H9 (cell line): ENCODE measurements at regions not wholly inside any gene's neighbourhood (a gene's known extent, or its start where the extent isn't known, plus 50 kb on each side); places are given as distances from the start of the nearest gene placed in this dataset.
A peak's percentile ranks its signal among the peaks of the same experiment; 100 is the strongest.

ENCODE experiments used
- DNase-seq: peaks from one replicate; pipeline ENCODE4 v3.0.0-alpha.2; 2017
- H2AFZ ChIP-seq: one replicate; pipeline ENCODE4 v1.6.1; 2013; ENCODE audit warnings: mild to moderate bottlenecking, low read length, control low read depth, moderate library complexity
- H2AK5ac ChIP-seq: 2 replicates; pipeline ENCODE4 v1.6.1; 2013; ENCODE audit warnings: low read length, control low read depth, mixed read lengths; ENCODE audit not compliant: insufficient read length
- H2BK120ac ChIP-seq: one replicate; pipeline ENCODE4 v1.6.1; 2013; ENCODE audit warnings: low read depth, mild to moderate bottlenecking, low read length, control low read depth, inconsistent platforms; ENCODE audit not compliant: poor library complexity, severe bottlenecking
- H2BK12ac ChIP-seq: 2 replicates; pipeline ENCODE4 v1.6.1; 2013; ENCODE audit warnings: low read length, control low read depth, mixed read lengths, low read depth; ENCODE audit not compliant: insufficient read length
- H2BK15ac ChIP-seq: 2 replicates; pipeline ENCODE4 v1.6.1; 2013; ENCODE audit warnings: low read depth, low read length, control low read depth
- H2BK20ac ChIP-seq: one replicate; pipeline ENCODE4 v1.6.1; 2013; ENCODE audit warnings: low read depth, mild to moderate bottlenecking, low read length, control low read depth, inconsistent platforms; ENCODE audit not compliant: poor library complexity, severe bottlenecking
- H2BK5ac ChIP-seq: 2 replicates; pipeline ENCODE4 v1.6.1; 2013; ENCODE audit warnings: low read length, control low read depth, mixed read lengths; ENCODE audit not compliant: insufficient read length
- H3K14ac ChIP-seq: 2 replicates; pipeline ENCODE4 v1.6.1; 2013; ENCODE audit warnings: low read length, control low read depth; ENCODE audit not compliant: insufficient read depth
- H3K18ac ChIP-seq: 2 replicates; pipeline ENCODE4 v1.6.1; 2013; ENCODE audit warnings: low read depth, mild to moderate bottlenecking, mixed read lengths, low read length, control low read depth; ENCODE audit not compliant: insufficient read length
- H3K23ac ChIP-seq: 2 replicates; pipeline ENCODE4 v1.6.1; 2013; ENCODE audit warnings: low read length, control low read depth, mixed read lengths, low read depth; ENCODE audit not compliant: insufficient read length
- H3K23me2 ChIP-seq: 2 replicates; pipeline ENCODE4 v1.6.1; 2013; ENCODE audit warnings: low read depth, mild to moderate bottlenecking, mixed read lengths, low read length, control low read depth; ENCODE audit not compliant: insufficient read length, poor library complexity, severe bottlenecking
- H3K27ac ChIP-seq: 2 replicates; pipeline ENCODE4 v1.5.1; 2013; ENCODE audit warnings: low read length, control low read depth, mixed read lengths, low read depth; ENCODE audit not compliant: insufficient read length
- H3K27me3 ChIP-seq: 2 replicates; pipeline ENCODE4 v1.6.1; 2013; ENCODE audit warnings: low read length, control low read depth, inconsistent platforms; ENCODE audit not compliant: insufficient read depth
- H3K4ac ChIP-seq: 2 replicates; pipeline ENCODE4 v1.6.1; 2013; ENCODE audit warnings: low read depth, mild to moderate bottlenecking, control low read depth, inconsistent platforms, low read length, moderate library complexity
- H3K4me1 ChIP-seq: 2 replicates; pipeline ENCODE4 v1.6.1; 2013; ENCODE audit warnings: low read length, control low read depth, inconsistent platforms; ENCODE audit not compliant: insufficient read depth
- H3K4me2 ChIP-seq: 2 replicates; pipeline ENCODE4 v1.6.1; 2013; ENCODE audit warnings: low read length, control low read depth, mixed read lengths; ENCODE audit not compliant: insufficient read length, insufficient read depth
- H3K56ac ChIP-seq: 2 replicates; pipeline ENCODE4 v1.6.1; 2013; ENCODE audit warnings: low read depth, mild to moderate bottlenecking, mixed read lengths, low read length, control low read depth; ENCODE audit not compliant: insufficient read length
- H3K79me1 ChIP-seq: 2 replicates; pipeline ENCODE4 v1.6.1; 2013; ENCODE audit warnings: low read depth, mild to moderate bottlenecking, moderate library complexity, low read length, control low read depth, inconsistent platforms; ENCODE audit not compliant: insufficient read depth, poor library complexity, severe bottlenecking
- H3K79me2 ChIP-seq: 2 replicates; pipeline ENCODE4 v1.6.1; 2013; ENCODE audit warnings: low read length, control low read depth, inconsistent platforms; ENCODE audit not compliant: insufficient read depth
- H3K9ac ChIP-seq: 2 replicates; pipeline ENCODE4 v1.6.1; 2013; ENCODE audit warnings: low read length, control low read depth, mixed read lengths; ENCODE audit not compliant: insufficient read length; ENCODE audit errors: extremely low read depth
- H3K9me3 ChIP-seq: one replicate; pipeline ENCODE4 v1.6.1; 2013; ENCODE audit warnings: low read depth, low read length, inconsistent platforms; ENCODE audit not compliant: control insufficient read depth
- H3T11ph ChIP-seq: one replicate; pipeline ENCODE4 v1.6.1; 2013; ENCODE audit warnings: mild to moderate bottlenecking, low read length, control low read depth, inconsistent platforms
- H4K20me1 ChIP-seq: one replicate; pipeline ENCODE4 v1.6.1; 2013; ENCODE audit not compliant: control insufficient read depth, insufficient read length, insufficient read depth
- H4K5ac ChIP-seq: 2 replicates; pipeline ENCODE4 v1.6.1; 2013; ENCODE audit warnings: low read depth, mild to moderate bottlenecking, mixed read lengths, low read length, control low read depth; ENCODE audit not compliant: insufficient read length
- H4K8ac ChIP-seq: replicated peaks from 2 replicates; pipeline ENCODE4 v1.6.1; 2013; ENCODE audit warnings: low read length, control low read depth, mixed read lengths, low read depth; ENCODE audit not compliant: insufficient read length
- H4K91ac ChIP-seq: 2 replicates; pipeline ENCODE4 v1.6.1; 2013; ENCODE audit warnings: low read depth, mild to moderate bottlenecking, moderate library complexity, mixed read lengths, low read length, control low read depth; ENCODE audit not compliant: insufficient read length
- H3K27ac Mint-ChIP-seq, 3 experiments: 2 replicates in 2 of 3; 3 replicates in 1 of 3; pipeline ENCODE4 v1.8.0; 2020 to 2021; ENCODE audit warnings: mixed read lengths in 3 of 3, mild to moderate bottlenecking in 1 of 3, moderate library complexity in 1 of 3
- H3K27me3 Mint-ChIP-seq: 2 replicates; pipeline ENCODE4 v1.8.0; 2021; ENCODE audit warnings: low read depth, mild to moderate bottlenecking, moderate library complexity, mixed read lengths
- H3K36me3 Mint-ChIP-seq, 3 experiments: 2 replicates in 2 of 3; 3 replicates in 1 of 3; pipeline ENCODE4 v1.8.0; 2020 to 2021; ENCODE audit warnings: low read depth in 3 of 3, mixed read lengths in 3 of 3; ENCODE audit not compliant: insufficient read depth in 1 of 3
- H3K4me1 Mint-ChIP-seq, 2 experiments: 2 replicates each; pipeline ENCODE4 v1.8.0; 2020; ENCODE audit warnings: mixed read lengths in 2 of 2
- H3K4me3 Mint-ChIP-seq, 2 experiments: 2 replicates in 1 of 2; 3 replicates in 1 of 2; pipeline ENCODE4 v1.8.0; 2020 to 2021; ENCODE audit warnings: mild to moderate bottlenecking in 2 of 2, mixed read lengths in 2 of 2, moderate library complexity in 1 of 2
- H3K9me3 Mint-ChIP-seq, 2 experiments: 2 replicates in 1 of 2; 3 replicates in 1 of 2; pipeline ENCODE4 v1.8.0; 2020; ENCODE audit warnings: mild to moderate bottlenecking in 2 of 2, mixed read lengths in 2 of 2, moderate library complexity in 1 of 2
- CTCF ChIP-seq: fragments of 200-600 bp; sonication (generic); conservative IDR thresholded peaks from 3 replicates; pipeline ENCODE4 v1.8.0; 2021; ENCODE audit warnings: antibody characterized with exemption, mild to moderate bottlenecking
- WGBS: extraction: QIAGEN DNeasy Blood & Tissue Kit; methylation state at CpG from one replicate; pipeline ENCODE4 v1.1.7; 2013; ENCODE audit warnings: missing lambda C conversion rate, low lambda C conversion rate, mixed read lengths; ENCODE audit not compliant: insufficient read length; ENCODE audit errors: extremely low coverage; 5-methylcytosine and 5-hydroxymethylcytosine counted together

- no peak for DNase-seq
- Histone ChIP-seq H2BK120ac (no peak overlapping the region), H4K5ac (no peak overlapping the region), H2AFZ (no peak overlapping the region), H3K23me2 (no peaks in the 10 kb centered on the region), H3K9ac (no peak overlapping the region), H4K20me1 (no peaks in the 10 kb centered on the region), H4K8ac (no peak overlapping the region), H2BK15ac (no peak overlapping the region), H3K27ac (no peak overlapping the region), H3T11ph (no peak overlapping the region), H3K27me3 (no peaks in the 10 kb centered on the region), H3K9me3 (no peaks in the 10 kb centered on the region), H3K18ac (no peak overlapping the region), H2BK5ac (no peak overlapping the region), H3K79me1 (no peaks in the 10 kb centered on the region), H3K4me1 (no peaks in the 10 kb centered on the region), H3K4me2 (no peak overlapping the region), H3K56ac (no peak overlapping the region), H3K4ac (no peak overlapping the region), H3K14ac (peak overlapping the region; percentile 4; the same call in 1 of the 2 replicates), H2BK12ac (no peak overlapping the region), H2AK5ac (no peak overlapping the region), H3K79me2 (no peaks in the 10 kb centered on the region), H2BK20ac (no peak overlapping the region), H4K91ac (no peak overlapping the region), H3K23ac (no peak overlapping the region)
- Mint-ChIP-seq H3K4me1 (peaks cover 10 to 20% of the 10 kb centered on the region in 2 experiments), H3K36me3 (peaks cover 0 to 5% (median 0%) of the 10 kb centered on the region in 3 experiments; a peak in 3 of 7 replicates), H3K27me3 (peaks cover 6% of the 10 kb centered on the region), H3K9me3 (peaks cover 3 to 8% of the 10 kb centered on the region in 2 experiments; a peak in 4 of 5 replicates), H3K27ac (peak overlapping the region in 1 of 3 experiments; percentile 55; a peak in 1 of 7 replicates), H3K4me3 (no peak overlapping the region)
- WGBS = no CpG with 5 or more reads among the region's 29 CpGs
- TF ChIP-seq CTCF = no peak
These were observed 312.1 kb upstream of the MYT1L start for GRCh38 chr2:2642906-2643890.
